PFSK-1 (cell line): ENCODE measurements at regions not wholly inside any gene's neighbourhood (a gene's known extent, or its start where the extent isn't known, plus 50 kb on each side); places are given as distances from the start of the nearest gene placed in this dataset.

Experiments
- FOXP2 ChIP-seq: optimal IDR thresholded peaks from 2 replicates; pipeline ENCODE3; 2011; ENCODE audit warnings: borderline replicate concordance, control low read depth, inconsistent platforms; ENCODE audit not compliant: insufficient read depth; ENCODE audit errors: extremely low read length, extremely low read depth
- POLR2AphosphoS5 ChIP-seq: IDR thresholded peaks from 2 replicates; pipeline ENCODE4 v1.6.1; 2012; ENCODE audit warnings: low read depth, mild to moderate bottlenecking, control low read depth, low read length, moderate library complexity
- SIN3A ChIP-seq: IDR thresholded peaks from 2 replicates; pipeline ENCODE4 v1.6.1; 2012; ENCODE audit warnings: mild to moderate bottlenecking, low read length, moderate library complexity, borderline replicate concordance; ENCODE audit not compliant: insufficient read depth
- TAF1 ChIP-seq: IDR thresholded peaks from 2 replicates; pipeline ENCODE4 v1.6.1; 2012; ENCODE audit warnings: low read length, control low read depth, borderline replicate concordance; ENCODE audit not compliant: insufficient read depth
- TF ChIP-seq, protein P1 (sequence below), 2 experiments: IDR thresholded peaks; 2 replicates each; pipeline versions ENCODE4 v1.6.1 to v1.8.0; 2011 to 2012; ENCODE audit warnings: low read depth in 2 of 2, low read length in 2 of 2, control low read depth in 1 of 2, inconsistent platforms in 1 of 2, mild to moderate bottlenecking in 1 of 2, moderate library complexity in 1 of 2; ENCODE audit not compliant: insufficient read depth in 1 of 2

DNA sequence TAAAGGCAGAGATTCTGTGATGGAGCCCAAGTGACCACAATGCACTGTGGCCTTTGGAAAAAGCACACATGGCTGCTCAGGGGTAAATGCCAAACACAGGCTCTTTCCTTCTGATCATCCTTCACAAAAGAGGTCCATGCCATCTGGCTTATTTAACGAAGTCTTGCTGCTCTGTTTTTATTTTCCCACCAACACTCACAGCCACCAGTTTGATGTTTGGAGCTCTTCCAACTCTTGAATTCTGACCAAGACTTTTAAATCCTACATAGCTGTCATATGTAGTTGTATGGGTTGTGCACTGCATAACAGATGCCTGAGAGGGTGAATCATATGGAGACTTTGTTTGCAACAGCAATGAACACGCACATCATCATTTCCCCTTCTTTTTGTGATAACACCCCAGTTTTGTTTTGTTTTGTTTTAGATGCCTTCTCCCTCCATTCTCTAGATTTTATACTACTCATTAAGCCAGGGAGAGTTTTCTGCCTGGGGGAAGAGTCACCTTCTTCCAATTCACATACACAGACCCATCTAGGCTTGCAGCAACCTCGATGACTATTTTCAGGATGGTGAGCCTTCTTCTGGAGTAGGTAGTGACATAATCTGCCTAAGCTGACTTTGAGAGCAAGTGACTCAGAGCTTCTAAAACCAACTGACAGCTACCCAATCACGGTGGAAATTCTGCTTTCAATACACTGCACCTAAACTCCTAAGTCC lies 145.2 kb upstream of the WSCD2 start:
- TF ChIP-seq FOXP2 (no peak), POLR2AphosphoS5 (no peak), SIN3A (no peak)

DNA sequence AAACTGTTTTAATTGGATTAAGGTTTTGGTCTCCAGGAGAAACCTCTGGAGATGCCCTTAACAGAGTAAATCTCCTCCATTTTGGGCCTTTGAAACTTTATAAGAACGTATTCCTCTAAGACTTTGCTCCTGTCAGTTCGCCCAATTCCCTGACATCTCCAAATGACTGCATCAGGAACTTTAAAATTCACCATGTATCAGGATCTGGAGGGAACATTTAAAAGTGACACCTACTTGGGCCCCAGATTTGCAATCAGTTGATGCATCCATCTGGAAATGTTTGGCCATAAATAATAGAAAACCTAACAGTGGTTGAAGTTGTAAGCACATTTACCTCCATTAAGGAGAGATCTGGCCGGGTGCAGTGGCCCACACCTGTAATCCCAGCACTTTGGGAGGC lies 144.1 kb upstream of the WSCD2 start:
- TF ChIP-seq, protein P1, sequence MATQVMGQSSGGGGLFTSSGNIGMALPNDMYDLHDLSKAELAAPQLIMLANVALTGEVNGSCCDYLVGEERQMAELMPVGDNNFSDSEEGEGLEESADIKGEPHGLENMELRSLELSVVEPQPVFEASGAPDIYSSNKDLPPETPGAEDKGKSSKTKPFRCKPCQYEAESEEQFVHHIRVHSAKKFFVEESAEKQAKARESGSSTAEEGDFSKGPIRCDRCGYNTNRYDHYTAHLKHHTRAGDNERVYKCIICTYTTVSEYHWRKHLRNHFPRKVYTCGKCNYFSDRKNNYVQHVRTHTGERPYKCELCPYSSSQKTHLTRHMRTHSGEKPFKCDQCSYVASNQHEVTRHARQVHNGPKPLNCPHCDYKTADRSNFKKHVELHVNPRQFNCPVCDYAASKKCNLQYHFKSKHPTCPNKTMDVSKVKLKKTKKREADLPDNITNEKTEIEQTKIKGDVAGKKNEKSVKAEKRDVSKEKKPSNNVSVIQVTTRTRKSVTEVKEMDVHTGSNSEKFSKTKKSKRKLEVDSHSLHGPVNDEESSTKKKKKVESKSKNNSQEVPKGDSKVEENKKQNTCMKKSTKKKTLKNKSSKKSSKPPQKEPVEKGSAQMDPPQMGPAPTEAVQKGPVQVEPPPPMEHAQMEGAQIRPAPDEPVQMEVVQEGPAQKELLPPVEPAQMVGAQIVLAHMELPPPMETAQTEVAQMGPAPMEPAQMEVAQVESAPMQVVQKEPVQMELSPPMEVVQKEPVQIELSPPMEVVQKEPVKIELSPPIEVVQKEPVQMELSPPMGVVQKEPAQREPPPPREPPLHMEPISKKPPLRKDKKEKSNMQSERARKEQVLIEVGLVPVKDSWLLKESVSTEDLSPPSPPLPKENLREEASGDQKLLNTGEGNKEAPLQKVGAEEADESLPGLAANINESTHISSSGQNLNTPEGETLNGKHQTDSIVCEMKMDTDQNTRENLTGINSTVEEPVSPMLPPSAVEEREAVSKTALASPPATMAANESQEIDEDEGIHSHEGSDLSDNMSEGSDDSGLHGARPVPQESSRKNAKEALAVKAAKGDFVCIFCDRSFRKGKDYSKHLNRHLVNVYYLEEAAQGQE (IDR thresholded peaks at IDR 0.05; ENCODE audit: insufficient read depth in 1 of 2, low read depth in 2 of 2, low read length in 2 of 2), result no peak
- no peak for TF ChIP-seq FOXP2
- no peak for TF ChIP-seq SIN3A
- no peak for TF ChIP-seq TAF1

DNA sequence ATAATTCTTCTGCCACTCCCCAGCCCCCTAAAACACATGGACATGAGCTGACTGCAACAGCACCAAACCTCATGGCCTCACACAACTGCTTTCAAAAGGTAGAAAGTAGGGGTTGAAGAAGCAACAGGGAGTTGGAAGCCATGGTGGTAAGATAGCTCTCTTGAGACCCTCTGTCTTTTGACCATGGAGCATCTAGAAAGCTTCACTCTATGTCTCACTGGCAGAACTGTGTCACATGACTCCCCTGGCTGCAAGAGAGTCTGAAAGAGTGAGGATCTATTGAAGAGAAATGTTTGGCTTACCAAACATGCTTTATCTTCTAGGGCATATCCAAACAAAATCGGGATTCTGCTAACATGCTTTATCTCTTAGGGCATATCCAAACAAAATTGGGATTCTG lies 142.9 kb upstream of the WSCD2 start:
- TF ChIP-seq FOXP2, result no peak
- no peak for TF ChIP-seq TAF1
- no peak for TF ChIP-seq SIN3A
- no peak for TF ChIP-seq POLR2AphosphoS5
- TF ChIP-seq, protein P1 (IDR thresholded peaks at IDR 0.05; ENCODE audit: insufficient read depth in 1 of 2, low read depth in 2 of 2, low read length in 2 of 2), result no peak

DNA sequence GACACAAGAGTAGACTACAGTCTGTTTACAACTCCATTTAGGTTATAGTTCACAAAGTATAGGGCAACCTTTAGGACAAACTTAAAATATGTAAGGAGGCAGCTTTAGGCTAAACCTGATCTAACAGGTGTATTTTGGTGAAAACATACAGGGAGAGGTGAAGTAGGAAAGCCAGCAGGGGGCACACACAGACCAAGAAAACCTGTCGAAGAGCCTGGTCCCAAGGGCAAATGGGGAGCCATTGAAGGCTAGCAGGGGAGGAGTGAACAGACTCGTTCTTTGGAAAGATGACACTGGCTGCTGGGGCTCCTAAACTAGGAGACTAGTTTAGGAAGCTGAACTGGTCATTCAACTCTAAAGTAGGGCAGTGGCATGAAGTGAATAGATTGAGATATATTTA lies 138.8 kb upstream of the WSCD2 start:
- no peak for TF ChIP-seq SIN3A
- TF ChIP-seq, protein P1 (IDR thresholded peaks at IDR 0.05; ENCODE audit: insufficient read depth in 1 of 2, low read depth in 2 of 2, low read length in 2 of 2), result no peak
- no peak for TF ChIP-seq TAF1
- no peak for TF ChIP-seq POLR2AphosphoS5
- no peak for TF ChIP-seq FOXP2

DNA sequence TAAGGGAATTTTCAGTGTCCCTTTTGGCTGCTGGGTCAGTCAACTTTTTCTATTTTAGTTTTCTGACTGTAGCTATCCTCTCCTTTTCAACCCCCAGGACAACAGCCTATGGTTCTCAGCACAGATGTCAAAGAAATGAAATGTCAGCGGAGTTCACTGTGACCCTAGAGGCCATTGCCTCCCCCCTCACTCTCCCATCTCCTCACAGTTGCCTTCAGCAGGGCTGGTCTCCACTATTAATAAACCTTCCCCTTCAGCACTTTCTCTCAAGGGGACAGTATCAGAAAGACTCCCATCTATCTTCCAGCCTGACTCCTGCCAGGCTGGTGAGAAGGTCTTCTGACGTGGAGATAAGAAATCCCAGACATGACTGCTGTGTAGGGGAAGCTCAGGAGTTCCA lies 137.1 kb upstream of the WSCD2 start:
- TF ChIP-seq TAF1 (no peak), POLR2AphosphoS5 (no peak), SIN3A (no peak), FOXP2 (no peak)
- TF ChIP-seq, protein P1 (IDR thresholded peaks at IDR 0.05; ENCODE audit: insufficient read depth in 1 of 2, low read depth in 2 of 2, low read length in 2 of 2), result no peak
